ENCODE measurements at regions not wholly inside any gene's neighbourhood (a gene's known extent, or its start where the extent isn't known, plus 50 kb on each side); places are given as distances from the start of the nearest gene placed in this dataset.

GRCh38 chr13:47546391-47547225 is 454.5 kb downstream of the SUCLA2 start:
- DNase-seq (no peak), ATAC-seq (no peak)
- intact Hi-C loops (cut with DNase I) = no loop called here
- H3K4me1 ChIP-seq = no peaks in the 10 kb centered on the region
- no peak overlapping the region for H3K27ac ChIP-seq
- no peak for TF ChIP-seq POLR2A (IDR thresholded peaks at IDR 0.05)
- no peak for TF ChIP-seq CTCF (IDR thresholded peaks at IDR 0.05)
- 44 to 56% methylated on average over 7 of the region's 7 CpGs for WGBS, 2 donors
- no peaks in the 10 kb centered on the region for H3K27me3 ChIP-seq
- no peaks in the 10 kb centered on the region for H3K36me3 ChIP-seq (replicated peaks in 1 of 2; ENCODE audit: insufficient read depth in 1 of 2, low read depth in 2 of 2)
- no peak overlapping the region for H3K4me3 ChIP-seq
- H3K9me3 ChIP-seq = no peaks in the 10 kb centered on the region

- Histone ChIP-seq H3K4me1 (no peaks in the 10 kb centered on the region), H3K36me3 (replicated peaks in 1 of 2; ENCODE audit: insufficient read depth in 1 of 2, low read depth in 2 of 2) (no peaks in the 10 kb centered on the region), H3K9me3 (no peaks in the 10 kb centered on the region), H3K27me3 (no peaks in the 10 kb centered on the region), H3K4me3 (no peak overlapping the region), H3K27ac (no peak overlapping the region)
- WGBS, 2 donors = 42 to 51% methylated on average over 5 of the region's 5 CpGs
- intact Hi-C loops (cut with DNase I) = no loop called here
- no peak for ATAC-seq
- no peak for DNase-seq
- TF ChIP-seq CTCF (IDR thresholded peaks at IDR 0.05) (no peak), POLR2A (IDR thresholded peaks at IDR 0.05) (no peak)
Observed at GRCh38 chr13:47545201-47546024, 455.7 kb downstream of the SUCLA2 start.

GRCh38 chr13:47539317-47539716 is 461.8 kb downstream of the SUCLA2 start:
- H3K4me1 ChIP-seq = no peaks in the 10 kb centered on the region
- no peak overlapping the region for H3K4me3 ChIP-seq
- intact Hi-C loops (cut with DNase I) = no loop called here
- no peaks in the 10 kb centered on the region for H3K36me3 ChIP-seq (replicated peaks in 1 of 2; ENCODE audit: insufficient read depth in 1 of 2, low read depth in 2 of 2)
- H3K9me3 ChIP-seq = no peaks in the 10 kb centered on the region
- TF ChIP-seq POLR2A (IDR thresholded peaks at IDR 0.05) (no peak), CTCF (IDR thresholded peaks at IDR 0.05) (no peak)
- DNase-seq (no peak), ATAC-seq (no peak)
- H3K27ac ChIP-seq = no peak overlapping the region
- 44 to 52% methylated on average over 2 of the region's 2 CpGs for WGBS, 2 donors
- no peaks in the 10 kb centered on the region for H3K27me3 ChIP-seq

- intact Hi-C loops (cut with DNase I) = no loop called here
- no peaks in the 10 kb centered on the region for H3K9me3 ChIP-seq
- H3K36me3 ChIP-seq (replicated peaks in 1 of 2; ENCODE audit: insufficient read depth in 1 of 2, low read depth in 2 of 2) = no peaks in the 10 kb centered on the region
- H3K4me3 ChIP-seq = no peak overlapping the region
- no peaks in the 10 kb centered on the region for H3K27me3 ChIP-seq
- no peaks in the 10 kb centered on the region for H3K4me1 ChIP-seq
- TF ChIP-seq CTCF (IDR thresholded peaks at IDR 0.05) (no peak), POLR2A (IDR thresholded peaks at IDR 0.05) (no peak)
- 64 to 79% methylated on average over 1 of the region's 1 CpG for WGBS, 2 donors
- DNase-seq (no peak), ATAC-seq (no peak)
- no peak overlapping the region for H3K27ac ChIP-seq
Observed at GRCh38 chr13:47523771-47524170, 477.3 kb downstream of the SUCLA2 start.
